NCI-H446 (cell line): ENCODE measurements at regions not wholly inside any gene's neighbourhood (a gene's known extent, or its start where the extent isn't known, plus 50 kb on each side); places are given as distances from the start of the nearest gene placed in this dataset.

Experiments used
- DNase-seq, 2 experiments: peaks; one replicate each; lab custom pipeline; 2025; lab: John Stamatoyannopoulos, UW

DNA sequence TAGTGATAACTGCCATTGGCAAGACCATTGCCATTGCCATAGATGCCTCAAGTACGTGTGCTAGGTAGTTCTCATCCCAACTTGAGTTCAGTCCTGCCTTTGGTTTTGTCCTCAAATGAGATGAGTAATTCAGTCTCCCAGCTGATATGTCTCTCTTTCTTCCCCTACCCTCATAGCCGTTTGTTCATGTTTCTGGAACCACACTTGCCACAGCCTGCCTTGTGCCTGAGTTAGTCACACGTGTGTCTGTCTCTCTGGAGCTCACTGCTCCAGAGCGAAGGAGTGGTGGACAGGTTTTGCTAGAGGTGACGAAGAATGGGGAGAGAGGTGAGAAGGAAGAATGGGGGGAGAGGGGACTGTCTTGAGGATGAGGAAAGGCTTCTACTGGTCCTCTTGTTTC, 88.0 kb upstream of the IGF1R start:
- no peak for DNase-seq

DNA sequence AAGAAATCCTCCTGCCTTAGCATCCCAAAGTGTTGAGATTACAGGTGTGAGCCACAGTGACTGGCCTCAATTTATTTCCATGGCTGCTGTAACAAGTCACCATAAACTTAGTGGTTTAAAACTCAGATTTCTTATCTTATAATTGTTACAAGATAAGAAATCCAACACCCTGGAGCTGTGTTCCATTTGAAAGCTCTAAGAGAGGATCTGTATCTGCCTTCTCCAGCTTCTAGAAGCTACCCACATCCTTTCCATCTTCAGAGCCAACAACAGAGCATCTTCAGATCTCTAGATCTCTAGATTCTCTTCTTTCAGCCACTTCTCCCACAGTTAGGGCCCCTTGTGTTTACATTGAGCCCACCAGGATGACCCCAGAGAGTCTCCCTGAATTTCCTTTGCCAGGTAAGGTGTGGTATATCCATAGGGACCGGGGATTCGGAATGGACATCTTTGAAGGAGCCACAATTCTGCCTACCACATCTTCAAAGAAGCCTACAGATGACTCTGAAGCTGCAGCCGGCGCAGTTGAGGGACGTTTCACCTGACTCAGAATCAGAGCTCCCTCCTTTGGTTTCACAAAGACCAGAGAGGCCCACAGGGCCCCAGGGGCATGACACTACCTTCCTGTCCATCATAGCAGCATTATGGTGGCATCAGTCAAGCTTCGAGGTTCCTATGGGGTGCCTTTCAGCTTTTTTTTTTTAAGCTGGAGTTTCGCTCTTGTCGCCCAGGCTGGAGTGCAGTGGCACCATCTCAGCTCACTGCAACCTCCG, 87.0 kb upstream of the IGF1R start:
- no peak for DNase-seq

DNA sequence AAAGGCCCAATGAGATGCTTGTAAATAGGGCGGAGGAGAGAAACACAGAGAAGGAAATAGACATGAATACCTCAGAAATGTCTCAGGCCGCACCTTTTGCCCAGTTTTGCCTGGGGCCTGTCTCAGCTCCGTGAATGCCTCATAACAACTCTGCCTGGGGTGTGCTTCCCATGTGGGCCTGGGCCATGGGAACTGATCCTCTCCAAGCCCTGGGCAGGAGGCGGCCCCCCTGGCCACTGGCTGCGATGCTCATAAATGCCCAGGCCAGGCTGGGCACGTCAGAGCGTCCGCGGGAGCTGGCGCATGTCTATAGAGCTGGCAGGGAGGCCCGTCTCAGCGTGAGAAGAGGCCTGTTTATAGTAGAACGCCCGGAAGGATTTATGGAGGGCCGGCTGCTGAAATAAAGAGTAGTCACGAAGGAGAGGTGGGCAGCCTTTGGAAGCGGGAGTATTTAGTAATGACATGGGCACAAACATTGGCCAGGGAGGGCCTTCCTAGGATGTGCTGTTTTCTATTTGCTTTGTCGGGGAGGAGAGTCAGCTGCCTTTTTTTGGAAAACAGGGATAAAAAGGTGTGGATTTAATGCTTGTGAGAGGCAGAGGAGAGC, 85.9 kb upstream of the IGF1R start:
- no peak for DNase-seq

DNA sequence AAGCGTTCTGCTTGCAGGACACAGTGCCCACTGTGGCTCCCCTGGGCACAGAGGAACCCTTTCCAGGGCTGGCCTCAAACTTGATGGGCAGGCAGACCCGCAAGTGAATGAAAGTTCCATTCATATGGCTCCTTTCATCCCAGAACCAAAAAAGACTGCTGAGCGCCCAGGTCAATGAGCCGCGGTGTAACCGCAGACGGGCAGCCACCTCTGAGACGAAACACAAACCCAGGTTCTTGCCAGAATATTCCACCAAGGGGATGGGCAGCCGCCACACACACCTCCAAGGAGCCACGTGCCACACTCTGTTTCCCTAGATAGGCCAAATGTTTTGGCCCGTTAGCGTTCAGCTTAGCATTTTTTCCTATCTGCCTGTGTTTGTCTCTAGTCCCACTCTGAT, 82.8 kb upstream of the IGF1R start:
- no peak for DNase-seq

DNA sequence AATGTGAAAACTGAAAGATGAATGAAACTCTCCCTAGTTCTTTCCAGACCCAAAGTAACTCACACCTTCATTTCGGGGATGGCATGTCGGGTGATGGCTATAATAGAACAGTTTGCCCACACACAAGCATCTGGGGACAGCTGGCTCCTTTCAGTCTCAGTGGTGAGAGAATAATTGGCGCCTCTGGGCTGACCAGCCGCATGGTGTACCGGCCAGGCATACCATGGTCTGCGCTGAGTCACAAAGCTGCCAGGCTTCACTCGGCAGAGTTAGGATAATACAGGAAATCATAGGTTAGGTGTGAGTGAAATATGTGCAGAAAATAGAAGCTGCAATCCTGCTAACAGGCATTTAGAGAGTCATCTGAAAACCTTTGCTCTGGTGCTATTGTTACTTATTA, 80.4 kb upstream of the IGF1R start:
- no peak for DNase-seq

DNA sequence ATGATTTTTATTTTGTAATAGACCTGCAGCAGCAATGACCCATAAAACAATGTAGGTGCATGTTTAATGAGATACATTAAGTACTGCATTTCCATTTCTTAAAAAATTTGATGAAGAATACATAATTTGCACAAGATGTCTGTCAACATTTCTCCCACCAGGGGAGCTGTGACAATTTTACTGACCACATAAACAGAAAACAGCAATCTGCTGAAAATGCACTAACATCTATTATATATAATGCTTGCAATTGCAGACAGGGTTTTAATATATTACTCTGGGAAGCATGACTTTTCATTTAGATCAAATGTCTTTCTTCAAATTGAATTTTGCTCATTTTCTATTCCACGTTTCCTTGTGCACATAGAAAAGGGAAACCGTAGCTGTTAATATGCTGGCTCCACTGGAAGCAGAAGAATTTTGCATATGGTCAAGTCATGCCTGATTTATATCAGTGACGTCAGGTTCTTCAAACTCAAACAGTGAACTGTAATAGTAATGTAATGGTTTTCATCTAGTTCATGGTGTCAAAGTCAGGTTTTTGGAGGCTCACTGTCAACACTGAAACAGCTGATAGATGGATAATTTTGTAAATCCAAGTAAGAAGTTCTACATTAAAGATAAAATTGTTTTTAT, 79.8 kb upstream of the IGF1R start:
- no peak for DNase-seq

DNA sequence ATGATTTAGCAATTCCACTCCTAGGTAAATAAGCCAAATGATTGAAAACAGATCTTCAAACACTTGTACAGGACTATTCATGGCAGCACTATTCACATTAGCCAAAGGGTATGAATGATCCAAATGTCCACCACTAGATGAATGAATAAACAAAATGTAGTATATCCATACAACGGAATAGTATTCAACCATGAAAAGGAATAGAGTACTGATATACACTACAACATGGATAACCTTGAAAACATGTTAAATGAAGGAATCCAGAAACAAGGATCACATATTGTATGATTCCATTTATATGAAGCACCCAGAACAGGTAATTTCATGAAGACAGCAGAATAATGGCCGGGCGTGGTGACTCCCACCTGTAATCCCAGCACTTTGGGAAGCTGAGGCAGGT, 78.2 kb upstream of the IGF1R start:
- no peak for DNase-seq

DNA sequence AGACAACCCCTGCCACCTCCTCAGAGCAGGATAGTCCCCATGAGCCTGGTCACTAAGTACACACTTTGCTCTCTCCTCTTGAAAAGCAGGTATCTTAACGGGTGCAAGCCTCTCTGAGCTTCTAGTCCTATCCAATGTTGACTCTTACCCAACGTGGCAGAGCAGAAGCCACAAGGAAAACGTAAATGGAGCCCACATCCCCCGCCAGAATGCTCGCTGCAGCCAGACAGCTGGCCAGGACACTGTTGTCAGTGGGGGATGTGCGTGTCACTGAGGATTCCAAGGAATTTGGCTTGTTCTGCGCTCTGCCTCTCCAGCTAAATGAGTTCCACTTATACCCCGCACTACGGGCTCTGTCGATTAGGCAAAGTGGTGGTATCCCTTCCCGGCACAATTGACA, 67.8 kb upstream of the IGF1R start:
- DNase-seq, result no peak

DNA sequence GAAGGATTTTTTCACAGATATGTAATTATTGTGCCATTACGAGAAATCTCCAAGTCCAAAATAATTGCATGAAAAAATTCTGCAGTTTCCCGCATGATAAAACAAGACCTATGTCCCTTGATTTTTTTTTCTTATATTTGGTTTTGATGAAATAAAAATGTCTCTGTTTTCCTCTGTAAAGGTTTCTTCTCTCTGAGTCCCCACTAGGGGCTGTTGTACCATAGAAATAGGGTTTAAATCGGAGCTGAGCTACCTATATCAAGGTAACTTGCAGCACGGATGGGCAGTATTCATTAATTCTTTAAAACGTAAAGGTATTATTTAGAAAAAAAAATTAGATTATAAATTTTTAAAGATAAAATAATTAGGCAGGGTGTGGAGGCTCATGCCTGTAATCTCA, 66.6 kb upstream of the IGF1R start:
- DNase-seq, result no peak

DNA sequence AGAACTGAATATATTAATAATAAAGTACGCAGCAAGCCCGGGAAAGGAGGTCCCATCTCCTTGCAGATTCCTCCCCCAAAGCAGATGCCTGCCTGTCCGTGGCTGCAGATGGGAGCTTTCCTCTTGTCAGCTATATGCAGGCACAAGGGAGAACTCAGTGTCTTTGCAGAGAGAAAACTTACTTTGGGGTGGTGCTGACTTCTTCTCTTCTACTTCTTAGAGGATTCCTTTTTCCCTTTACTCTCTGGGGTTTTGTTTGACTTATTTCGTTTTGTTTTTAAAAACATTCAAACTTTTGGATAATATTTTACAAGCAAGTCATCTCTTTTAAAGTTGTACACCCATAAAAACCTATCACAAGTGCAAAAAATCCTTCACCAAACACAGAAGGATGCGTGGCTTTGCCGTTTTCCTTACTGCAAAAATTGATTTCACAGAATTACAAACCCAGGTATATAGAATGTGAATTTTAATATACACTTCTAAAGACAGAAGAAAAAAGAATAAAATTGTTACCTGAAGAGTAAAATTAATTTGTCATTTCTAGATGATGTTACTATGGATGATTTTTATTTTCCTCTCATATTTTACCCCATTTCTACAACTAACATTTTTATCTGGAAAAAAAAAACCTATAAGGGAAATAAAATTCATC, 65.3 kb upstream of the IGF1R start:
- DNase-seq, result no peak

DNA sequence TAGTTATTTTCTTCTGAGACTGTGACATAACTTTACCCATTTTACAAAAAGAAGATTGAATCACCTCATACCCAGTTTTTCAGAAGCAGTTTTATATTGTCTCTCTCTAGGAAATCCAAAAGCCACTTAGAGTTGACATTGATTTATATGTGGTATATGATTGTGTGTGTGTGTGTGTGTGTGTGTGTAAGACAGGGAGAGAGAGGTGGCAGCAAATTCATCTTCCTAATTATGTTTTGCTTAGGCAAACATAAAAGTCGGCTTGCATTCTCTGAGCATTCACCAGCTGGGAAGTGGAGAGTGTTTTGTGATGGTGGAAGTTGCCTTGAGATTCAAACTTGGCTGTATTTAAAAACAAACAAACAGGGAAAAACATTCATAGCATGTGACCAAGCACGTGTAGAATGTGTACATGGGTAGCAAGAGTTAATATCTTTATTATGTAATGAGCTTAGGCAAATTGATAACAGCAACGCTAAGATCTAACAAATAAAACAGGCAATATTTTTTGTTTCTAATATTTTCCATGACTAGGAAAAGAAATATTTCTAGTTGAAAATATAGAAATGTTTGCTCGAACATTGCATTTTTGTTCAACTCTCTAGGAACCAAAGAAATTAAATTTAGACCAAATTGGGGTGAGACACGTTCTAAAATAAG, 64.4 kb upstream of the IGF1R start:
- no peak for DNase-seq

DNA sequence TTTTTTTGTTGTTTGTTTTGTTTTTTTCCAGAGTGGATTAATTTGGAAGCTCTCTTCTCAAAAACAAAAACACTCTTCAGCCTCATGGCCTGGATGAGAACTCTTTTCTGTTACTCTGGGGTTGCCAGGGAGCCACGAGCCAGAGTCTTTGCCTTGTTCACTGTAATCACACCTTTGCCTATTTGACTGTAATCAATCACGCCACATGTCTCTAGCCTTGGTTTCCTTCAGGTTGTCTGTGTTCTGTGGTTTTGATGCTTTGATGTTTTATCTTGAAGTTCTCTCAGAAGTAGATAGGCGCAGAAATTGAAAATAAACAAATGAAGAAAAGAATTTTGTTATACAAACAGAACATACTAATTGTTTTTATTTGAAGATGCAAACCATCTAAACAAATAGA, 62.3 kb upstream of the IGF1R start:
- no peak for DNase-seq

DNA sequence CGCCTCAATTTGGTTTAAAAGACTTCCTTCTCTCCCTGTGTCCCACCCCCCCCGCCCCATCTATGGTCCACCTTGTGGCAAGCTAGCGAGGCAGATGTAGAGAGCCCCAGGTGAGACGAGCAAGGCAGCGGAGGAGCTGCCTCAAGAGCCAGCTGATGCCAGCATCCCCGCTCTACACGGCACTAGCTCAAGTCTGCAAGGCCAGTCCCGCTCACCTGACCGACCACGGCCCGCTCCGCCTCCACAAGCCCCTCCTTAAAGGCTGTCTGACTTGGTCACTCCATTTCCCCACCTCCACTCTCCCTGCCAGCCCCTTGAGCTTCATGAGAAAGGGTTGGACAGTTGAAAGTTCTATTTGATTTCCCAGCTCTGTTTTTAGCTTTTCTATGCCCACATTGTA, 56.2 kb upstream of the IGF1R start:
- DNase-seq, result no peak

DNA sequence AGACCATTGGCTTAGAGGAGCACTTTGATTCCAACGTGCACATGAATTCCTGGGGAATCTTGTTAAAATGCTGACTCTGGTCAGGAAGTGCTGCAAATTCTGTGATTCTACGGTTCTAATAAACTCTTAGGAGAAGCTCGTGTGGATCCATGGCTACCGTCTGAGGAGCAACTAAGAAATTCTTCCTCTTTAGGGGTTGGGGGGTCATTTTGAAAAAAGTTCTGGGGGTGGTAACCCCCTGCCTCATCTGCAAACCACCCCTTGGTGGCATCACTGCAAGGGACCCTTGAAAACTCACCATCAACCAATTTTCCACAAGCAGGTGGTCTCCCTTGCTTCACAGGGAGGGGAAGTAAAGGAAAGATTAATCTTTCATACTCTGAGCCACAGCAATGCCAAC, 52.2 kb upstream of the IGF1R start:
- no peak for DNase-seq

DNA sequence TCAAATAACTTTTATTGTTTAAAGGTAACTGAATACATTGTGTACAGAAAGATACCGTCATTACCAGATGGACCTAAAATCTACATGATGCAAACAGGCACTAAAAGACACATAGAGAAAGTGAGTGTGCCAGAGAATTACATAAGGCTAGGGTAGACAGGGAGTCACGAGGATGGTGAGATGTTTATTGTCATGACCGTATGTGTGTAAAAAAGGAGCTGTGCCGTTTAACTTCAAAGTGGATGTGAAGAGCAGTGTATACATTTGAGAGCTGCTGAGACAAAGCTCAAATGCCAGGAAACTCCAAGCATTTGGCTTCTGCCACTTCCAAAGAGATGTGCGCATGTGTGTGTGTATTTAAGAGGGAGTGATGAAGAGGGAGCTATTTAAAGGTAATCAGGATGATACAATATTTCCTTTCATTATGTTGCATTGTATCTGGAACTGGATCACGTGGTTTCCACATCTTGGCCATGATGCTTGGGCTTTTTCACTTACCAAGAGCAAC, 51.4 kb upstream of the IGF1R start:
- no peak for DNase-seq

DNA sequence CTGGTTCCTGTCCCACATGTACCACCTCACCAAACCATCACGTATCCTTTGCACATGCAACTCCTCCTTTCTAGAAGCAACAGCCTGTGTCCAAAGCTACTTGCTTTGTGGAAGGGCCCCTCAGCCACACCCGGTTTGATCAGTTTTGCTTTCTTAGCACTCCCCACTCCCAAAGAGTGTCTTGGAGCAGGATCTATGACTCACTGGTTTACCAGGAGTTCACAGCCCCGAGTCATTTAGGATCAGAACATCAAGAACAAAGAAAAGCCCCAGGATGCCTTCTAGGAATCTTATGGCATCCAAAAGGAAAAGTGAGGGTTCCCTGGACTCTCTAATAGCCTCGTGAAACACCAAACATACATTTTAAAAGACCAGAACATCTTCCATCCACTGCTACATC, 50.7 kb upstream of the IGF1R start:
- no peak for DNase-seq
